Gastrocnemius medialis (tissue), 4 donors: ENCODE measurements at regions not wholly inside any gene's neighbourhood (a gene's known extent, or its start where the extent isn't known, plus 50 kb on each side); places are given as distances from the start of the nearest gene placed in this dataset.
"Not testable (repeated sequence)": the region's sequence is repeated elsewhere in the genome, so short reads cannot be mapped to it uniquely, and the experiment has no call there.

ENCODE experiments used
- POLR2A ChIP-seq, 2 donors: fragments of 450-650 bp; IDR thresholded peaks; one replicate each; pipeline ENCODE4 v1.6.1; 2017; ENCODE audit warnings: antibody characterized with exemption in 2 of 2, mild to moderate bottlenecking in 2 of 2, moderate library complexity in 2 of 2
- TF ChIP-seq, protein P1 (sequence below), 5 experiments: fragments of 450-650 bp in 3 of 5; fragments of 200-600 bp in 2 of 5; sonication (generic) in 2 of 5; IDR thresholded peaks in 4 of 5; conservative IDR thresholded peaks in 1 of 5; 1 replicate in 4 of 5; 2 replicates in 1 of 5; pipeline ENCODE4 v1.5.1; 2016 to 2019; ENCODE audit warnings: antibody characterized with exemption in 5 of 5, mild to moderate bottlenecking in 3 of 5, moderate library complexity in 3 of 5

DNA sequence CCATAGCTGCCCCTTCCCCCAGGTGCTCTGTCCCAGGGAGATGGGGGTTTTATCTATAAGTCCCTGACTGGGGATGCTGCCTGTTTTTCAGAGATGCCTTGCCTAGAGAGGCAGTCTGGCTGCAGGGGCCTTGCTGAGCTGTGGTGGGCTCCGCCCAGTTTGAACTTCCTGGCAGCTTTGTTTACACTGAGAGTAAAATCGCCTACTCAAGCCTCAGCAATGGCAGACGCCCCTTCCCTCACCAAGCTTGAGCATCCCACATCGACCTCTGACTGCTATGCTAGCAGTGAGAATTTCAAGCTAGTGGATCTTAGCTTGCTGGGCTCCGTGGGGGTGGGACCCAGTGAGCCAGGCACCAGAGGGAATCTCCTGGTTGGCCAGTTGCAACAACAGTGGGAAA, 430.4 kb downstream of the CPS1 start:
- TF ChIP-seq, protein P1, sequence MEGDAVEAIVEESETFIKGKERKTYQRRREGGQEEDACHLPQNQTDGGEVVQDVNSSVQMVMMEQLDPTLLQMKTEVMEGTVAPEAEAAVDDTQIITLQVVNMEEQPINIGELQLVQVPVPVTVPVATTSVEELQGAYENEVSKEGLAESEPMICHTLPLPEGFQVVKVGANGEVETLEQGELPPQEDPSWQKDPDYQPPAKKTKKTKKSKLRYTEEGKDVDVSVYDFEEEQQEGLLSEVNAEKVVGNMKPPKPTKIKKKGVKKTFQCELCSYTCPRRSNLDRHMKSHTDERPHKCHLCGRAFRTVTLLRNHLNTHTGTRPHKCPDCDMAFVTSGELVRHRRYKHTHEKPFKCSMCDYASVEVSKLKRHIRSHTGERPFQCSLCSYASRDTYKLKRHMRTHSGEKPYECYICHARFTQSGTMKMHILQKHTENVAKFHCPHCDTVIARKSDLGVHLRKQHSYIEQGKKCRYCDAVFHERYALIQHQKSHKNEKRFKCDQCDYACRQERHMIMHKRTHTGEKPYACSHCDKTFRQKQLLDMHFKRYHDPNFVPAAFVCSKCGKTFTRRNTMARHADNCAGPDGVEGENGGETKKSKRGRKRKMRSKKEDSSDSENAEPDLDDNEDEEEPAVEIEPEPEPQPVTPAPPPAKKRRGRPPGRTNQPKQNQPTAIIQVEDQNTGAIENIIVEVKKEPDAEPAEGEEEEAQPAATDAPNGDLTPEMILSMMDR (IDR thresholded peaks at IDR 0.05 in 4 of 5, conservative IDR thresholded peaks at IDR 0.05 in 1 of 5), result not testable (repeated sequence)
- TF ChIP-seq POLR2A (IDR thresholded peaks at IDR 0.05), result not testable (repeated sequence)
